GM23248 (cell line): ENCODE measurements at regions not wholly inside any gene's neighbourhood (a gene's known extent, or its start where the extent isn't known, plus 50 kb on each side); places are given as distances from the start of the nearest gene placed in this dataset.

Experiments
- DNase-seq: peaks from one replicate; pipeline ENCODE4 v3.0.0-alpha.2; 2015
- H2AFZ ChIP-seq: fragments of 200-600 bp; sonication (generic); 2 replicates; pipeline ENCODE4 v1.6.1; 2016; ENCODE audit warnings: antibody characterized with exemption
- H3F3A ChIP-seq: fragments of 200-600 bp; sonication (generic); 2 replicates; pipeline ENCODE4 v1.6.1; 2016; ENCODE audit warnings: mild to moderate bottlenecking, antibody characterized with exemption, mixed run types; ENCODE audit not compliant: insufficient read depth
- H3K27ac ChIP-seq: fragments of 200-600 bp; sonication (generic); 2 replicates; pipeline ENCODE4 v1.5.1; 2016; ENCODE audit warnings: mild to moderate bottlenecking
- H3K27me3 ChIP-seq: fragments of 200-600 bp; sonication (generic); replicated peaks from 2 replicates; pipeline ENCODE4 v1.6.1; 2016; ENCODE audit warnings: mild to moderate bottlenecking; ENCODE audit not compliant: insufficient read depth
- H3K36me3 ChIP-seq: fragments of 200-600 bp; sonication (generic); 2 replicates; pipeline ENCODE4 v1.6.1; 2016; ENCODE audit warnings: low read depth, mild to moderate bottlenecking
- H3K4me1 ChIP-seq: fragments of 200-600 bp; sonication (generic); 2 replicates; pipeline ENCODE4 v1.6.1; 2016; ENCODE audit warnings: mild to moderate bottlenecking; ENCODE audit not compliant: insufficient read depth
- H3K4me2 ChIP-seq: fragments of 200-600 bp; sonication (generic); one replicate; pipeline ENCODE4 v1.6.1; 2016; ENCODE audit warnings: mild to moderate bottlenecking; ENCODE audit not compliant: unreplicated experiment
- H3K4me3 ChIP-seq: fragments of 200-600 bp; sonication (generic); 2 replicates; pipeline ENCODE4 v1.5.1; 2016; ENCODE audit warnings: mild to moderate bottlenecking
- H3K79me2 ChIP-seq: fragments of 200-600 bp; sonication (generic); 2 replicates; pipeline ENCODE4 v1.6.1; 2016; ENCODE audit warnings: mild to moderate bottlenecking; ENCODE audit not compliant: insufficient read depth
- H3K9ac ChIP-seq: fragments of 200-600 bp; sonication (generic); 2 replicates; pipeline ENCODE4 v1.6.1; 2016; ENCODE audit warnings: mild to moderate bottlenecking
- H3K9me2 ChIP-seq: fragments of 200-600 bp; sonication (generic); 2 replicates; pipeline ENCODE4 v1.6.1; 2016; ENCODE audit warnings: mixed run types, mild to moderate bottlenecking, moderate library complexity; ENCODE audit not compliant: insufficient read depth
- H3K9me3 ChIP-seq: fragments of 200-600 bp; sonication (generic); one replicate; pipeline ENCODE4 v1.6.1; 2017; ENCODE audit warnings: low read depth
- H4K20me1 ChIP-seq: fragments of 200-600 bp; sonication (generic); 2 replicates; pipeline ENCODE4 v1.6.0; 2016; ENCODE audit not compliant: insufficient read depth
- EZH2 ChIP-seq: fragments of 200-600 bp; sonication (generic); IDR thresholded peaks from 2 replicates; pipeline ENCODE4 v1.6.1; 2018; ENCODE audit warnings: antibody characterized with exemption, mild to moderate bottlenecking; ENCODE audit not compliant: insufficient read depth, poor library complexity, severe bottlenecking
- EZH2phosphoT487 ChIP-seq: fragments of 200-600 bp; sonication (generic); IDR thresholded peaks from 2 replicates; pipeline ENCODE4 v1.6.1; 2018; ENCODE audit warnings: antibody characterized with exemption, moderate library complexity, mild to moderate bottlenecking, low read depth; ENCODE audit not compliant: insufficient read depth
- WGBS, 2 experiments: methylation state at CpG; one replicate each; pipeline ENCODE4 v1.1.6; 2015 to 2017; ENCODE audit warnings: low lambda C conversion rate in 2 of 2, low coverage in 1 of 2; ENCODE audit errors: missing lambda C conversion rate in 2 of 2; 5-methylcytosine and 5-hydroxymethylcytosine counted together
- in situ Hi-C: fragments of 300-500 bp; cut with MboI; formaldehyde crosslinking; loops from 2 replicates; pipeline ENCODE4 v1.15.0; 2020

- no peaks in the 10 kb centered on the region for H3K36me3 ChIP-seq
- 27 to 48% methylated on average over 6 of the region's 6 CpGs for WGBS, 2 experiments
- H3K27me3 ChIP-seq, result no peaks in the 10 kb centered on the region
- no peaks in the 10 kb centered on the region for H3K79me2 ChIP-seq
- TF ChIP-seq EZH2phosphoT487 (no peak), EZH2 (no peak)
- DNase-seq, result no peak
- no peaks in the 10 kb centered on the region for H3K4me1 ChIP-seq
- in situ Hi-C loops, result no loop called here
- H3K27ac ChIP-seq, result no peak overlapping the region
- no peak overlapping the region for H3K9ac ChIP-seq
- H4K20me1 ChIP-seq, result no peaks in the 10 kb centered on the region
- H3F3A ChIP-seq, result no peaks in the 10 kb centered on the region
- no peak overlapping the region for H3K4me2 ChIP-seq
- H3K9me2 ChIP-seq, result no peaks in the 10 kb centered on the region
- no peak overlapping the region for H3K4me3 ChIP-seq
- H2AFZ ChIP-seq, result no peak overlapping the region
- no peaks in the 10 kb centered on the region for H3K9me3 ChIP-seq
Measured at GRCh38 chrX:94493405-94493804, 819.4 kb downstream of the FAM133A start.

- Histone ChIP-seq H3K27me3 (no peaks in the 10 kb centered on the region), H3K36me3 (no peaks in the 10 kb centered on the region), H3K27ac (no peak overlapping the region), H3K79me2 (no peaks in the 10 kb centered on the region), H3F3A (no peaks in the 10 kb centered on the region), H3K4me3 (no peak overlapping the region), H3K9me3 (no peaks in the 10 kb centered on the region), H4K20me1 (no peaks in the 10 kb centered on the region), H3K9me2 (no peaks in the 10 kb centered on the region), H3K4me2 (no peak overlapping the region), H2AFZ (no peak overlapping the region), H3K4me1 (no peaks in the 10 kb centered on the region), H3K9ac (no peak overlapping the region)
- no peak for DNase-seq
- 9 to 23% methylated on average over 2 of the region's 2 CpGs for WGBS, 2 experiments
- in situ Hi-C loops, result no loop called here
- TF ChIP-seq EZH2 (no peak), EZH2phosphoT487 (no peak)
Measured at GRCh38 chrX:94511564-94511963, 837.6 kb downstream of the FAM133A start.

GRCh38 chrX:94515009-94515408, 841.0 kb downstream of the FAM133A start:
- Histone ChIP-seq H3K4me2 (no peak overlapping the region), H2AFZ (no peak overlapping the region), H3K4me3 (no peak overlapping the region), H4K20me1 (no peaks in the 10 kb centered on the region), H3K4me1 (no peaks in the 10 kb centered on the region), H3K9me2 (no peaks in the 10 kb centered on the region), H3K27ac (no peak overlapping the region), H3K9ac (no peak overlapping the region), H3K36me3 (no peaks in the 10 kb centered on the region), H3K27me3 (no peaks in the 10 kb centered on the region), H3F3A (no peaks in the 10 kb centered on the region), H3K79me2 (no peaks in the 10 kb centered on the region), H3K9me3 (no peaks in the 10 kb centered on the region)
- DNase-seq, result no peak
- WGBS, 2 experiments, result 0% methylated on average over 1 of the region's 1 CpG; no CpG with 5 or more reads in 1 of the 2 experiments
- TF ChIP-seq EZH2phosphoT487, result no peak
- TF ChIP-seq EZH2, result no peak
- in situ Hi-C loops, result no loop called here

DNA sequence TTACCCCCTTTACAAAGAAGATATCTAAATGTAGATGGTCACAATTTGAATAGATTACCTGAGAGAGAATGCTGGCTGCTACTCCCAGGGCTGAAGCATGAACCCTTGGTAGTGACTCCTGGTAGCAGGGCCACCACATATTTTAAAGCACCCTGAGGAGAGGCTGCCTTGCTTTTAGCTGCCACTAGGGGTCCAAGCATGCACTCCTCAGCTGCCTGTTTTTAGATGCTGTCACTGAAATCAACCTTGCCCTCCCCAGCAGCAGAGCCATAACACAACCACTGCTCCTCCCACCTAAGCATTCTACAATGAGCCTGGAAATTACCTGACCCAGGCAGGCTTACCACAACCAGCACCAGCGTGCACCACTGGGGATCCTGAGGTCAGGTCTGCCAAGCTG, 850.9 kb downstream of the FAM133A start:
- H3K27me3 ChIP-seq, result no peaks in the 10 kb centered on the region
- H3K27ac ChIP-seq, result no peak overlapping the region
- H3K9ac ChIP-seq, result no peak overlapping the region
- H3K9me3 ChIP-seq, result no peaks in the 10 kb centered on the region
- no peaks in the 10 kb centered on the region for H3K4me1 ChIP-seq
- H3F3A ChIP-seq, result no peaks in the 10 kb centered on the region
- H4K20me1 ChIP-seq, result no peaks in the 10 kb centered on the region
- H3K36me3 ChIP-seq, result no peaks in the 10 kb centered on the region
- H2AFZ ChIP-seq, result no peak overlapping the region
- DNase-seq, result no peak
- H3K79me2 ChIP-seq, result no peaks in the 10 kb centered on the region
- TF ChIP-seq EZH2phosphoT487 (no peak), EZH2 (no peak)
- no peak overlapping the region for H3K4me3 ChIP-seq
- no peaks in the 10 kb centered on the region for H3K9me2 ChIP-seq
- in situ Hi-C loops, result no loop called here
- no peak overlapping the region for H3K4me2 ChIP-seq
- 0% methylated on average over 1 of the region's 1 CpG for WGBS, 2 experiments

DNA sequence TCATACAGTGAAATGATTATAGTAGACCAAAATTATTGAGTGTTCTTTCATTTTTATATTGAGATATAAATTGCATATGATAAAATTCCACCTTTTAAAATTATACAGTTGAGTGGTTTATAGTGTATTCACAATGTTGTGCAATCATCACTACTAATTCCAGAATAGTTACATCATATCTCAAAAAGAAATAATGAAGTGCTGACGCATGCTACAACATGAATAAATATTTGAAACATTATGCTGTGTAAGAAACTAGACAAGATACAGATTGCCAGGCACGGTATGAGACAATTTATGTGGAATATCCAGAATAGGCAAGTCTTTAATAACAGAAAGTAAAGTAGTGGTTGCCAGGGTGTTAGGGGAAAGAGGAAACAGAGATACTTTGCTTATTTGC, 871.7 kb downstream of the FAM133A start:
- Histone ChIP-seq H3K27me3 (no peaks in the 10 kb centered on the region), H3K4me2 (no peak overlapping the region), H3F3A (no peaks in the 10 kb centered on the region), H3K79me2 (no peaks in the 10 kb centered on the region), H3K36me3 (no peaks in the 10 kb centered on the region), H4K20me1 (no peaks in the 10 kb centered on the region), H2AFZ (no peak overlapping the region), H3K27ac (no peak overlapping the region), H3K4me3 (no peak overlapping the region), H3K9me3 (no peaks in the 10 kb centered on the region), H3K4me1 (no peaks in the 10 kb centered on the region), H3K9ac (no peak overlapping the region), H3K9me2 (no peaks in the 10 kb centered on the region)
- TF ChIP-seq EZH2, result no peak
- TF ChIP-seq EZH2phosphoT487, result no peak
- in situ Hi-C loops, result no loop called here
- no peak for DNase-seq
- 0 to 4% methylated on average over 2 of the region's 2 CpGs for WGBS, 2 experiments
